ENCODE measurements at regions not wholly inside any gene's neighbourhood (a gene's known extent, or its start where the extent isn't known, plus 50 kb on each side); places are given as distances from the start of the nearest gene placed in this dataset.

GRCh38 chr5:112068593-112068992 lies 311.6 kb upstream of the NREP start:
- intact Hi-C loops (cut with micrococcal nuclease) = no loop called here
- H3K27ac Mint-ChIP-seq = no peak overlapping the region
- 67% methylated on average over 1 of the region's 3 CpGs for WGBS (ENCODE audit: insufficient coverage)
- TF ChIP-seq CTCF (IDR thresholded peaks at IDR 0.05) = no peak
- DNase-seq (no peak), ATAC-seq (no peak)
- Histone ChIP-seq H3K4me1 (ENCODE audit: control insufficient read depth, insufficient read depth, low read length) (no peaks in the 10 kb centered on the region), H3K4me3 (ENCODE audit: low read length) (no peak overlapping the region), H3K27me3 (ENCODE audit: control insufficient read depth, insufficient read depth, low read length) (no peaks in the 10 kb centered on the region), H3K27ac (ENCODE audit: low read length) (no peak overlapping the region), H3K36me3 (ENCODE audit: control insufficient read depth, insufficient read depth, low read length) (no peaks in the 10 kb centered on the region), H3K9me3 (ENCODE audit: control insufficient read depth, insufficient read depth, low read length) (no peaks in the 10 kb centered on the region)
- H3K4me3 Mint-ChIP-seq = no peak overlapping the region
- no peaks in the 10 kb centered on the region for H3K36me3 Mint-ChIP-seq
- H3K4me1 Mint-ChIP-seq = no peaks in the 10 kb centered on the region
- H3K27me3 Mint-ChIP-seq (ENCODE audit: low read depth in 2 of 2) = peaks cover 0 to 6% of the 10 kb centered on the region in 2 donors
- H3K9me3 Mint-ChIP-seq = peaks cover 0 to 3% of the 10 kb centered on the region in 2 donors

- Mint-ChIP-seq H3K4me3 (no peak overlapping the region), H3K27ac (no peak overlapping the region), H3K9me3 (peaks cover 0 to 3% of the 10 kb centered on the region in 2 donors), H3K27me3 (ENCODE audit: low read depth in 2 of 2) (peaks cover 0 to 6% of the 10 kb centered on the region in 2 donors), H3K4me1 (no peaks in the 10 kb centered on the region), H3K36me3 (no peaks in the 10 kb centered on the region)
- no peak overlapping the region for H3K4me3 ChIP-seq (ENCODE audit: low read length)
- no peaks in the 10 kb centered on the region for H3K9me3 ChIP-seq (ENCODE audit: control insufficient read depth, insufficient read depth, low read length)
- no peak for ATAC-seq
- intact Hi-C loops (cut with micrococcal nuclease) = no loop called here
- no peaks in the 10 kb centered on the region for H3K4me1 ChIP-seq (ENCODE audit: control insufficient read depth, insufficient read depth, low read length)
- H3K36me3 ChIP-seq (ENCODE audit: control insufficient read depth, insufficient read depth, low read length) = no peaks in the 10 kb centered on the region
- no peak for DNase-seq
- TF ChIP-seq CTCF (IDR thresholded peaks at IDR 0.05) = no peak
- no peak overlapping the region for H3K27ac ChIP-seq (ENCODE audit: low read length)
- no peaks in the 10 kb centered on the region for H3K27me3 ChIP-seq (ENCODE audit: control insufficient read depth, insufficient read depth, low read length)
Measured at GRCh38 chr5:112065781-112066180, 308.8 kb upstream of the NREP start.

GRCh38 chr5:112064956-112065355 lies 308.0 kb upstream of the NREP start:
- no peaks in the 10 kb centered on the region for H3K36me3 ChIP-seq (ENCODE audit: control insufficient read depth, insufficient read depth, low read length)
- intact Hi-C loops (cut with micrococcal nuclease) = no loop called here
- TF ChIP-seq CTCF (IDR thresholded peaks at IDR 0.05) = no peak
- Mint-ChIP-seq H3K9me3 (no peaks in the 10 kb centered on the region), H3K4me1 (no peaks in the 10 kb centered on the region), H3K36me3 (no peaks in the 10 kb centered on the region), H3K4me3 (no peak overlapping the region), H3K27me3 (ENCODE audit: low read depth in 2 of 2) (peaks cover 0 to 3% of the 10 kb centered on the region in 2 donors), H3K27ac (no peak overlapping the region)
- no peaks in the 10 kb centered on the region for H3K27me3 ChIP-seq (ENCODE audit: control insufficient read depth, insufficient read depth, low read length)
- DNase-seq (no peak), ATAC-seq (no peak)
- H3K4me1 ChIP-seq (ENCODE audit: control insufficient read depth, insufficient read depth, low read length) = no peaks in the 10 kb centered on the region
- WGBS (ENCODE audit: insufficient coverage) = 67% methylated on average over 2 of the region's 2 CpGs
- H3K9me3 ChIP-seq (ENCODE audit: control insufficient read depth, insufficient read depth, low read length) = no peaks in the 10 kb centered on the region
- no peak overlapping the region for H3K4me3 ChIP-seq (ENCODE audit: low read length)
- no peak overlapping the region for H3K27ac ChIP-seq (ENCODE audit: low read length)

- H3K27ac ChIP-seq (ENCODE audit: low read length) = no peak overlapping the region
- no peaks in the 10 kb centered on the region for H3K36me3 ChIP-seq (ENCODE audit: control insufficient read depth, insufficient read depth, low read length)
- H3K36me3 Mint-ChIP-seq = no peaks in the 10 kb centered on the region
- no peak overlapping the region for H3K4me3 Mint-ChIP-seq
- intact Hi-C loops (cut with micrococcal nuclease) = no loop called here
- H3K9me3 ChIP-seq (ENCODE audit: control insufficient read depth, insufficient read depth, low read length) = no peaks in the 10 kb centered on the region
- no peaks in the 10 kb centered on the region for H3K4me1 Mint-ChIP-seq
- no peak overlapping the region for H3K4me3 ChIP-seq (ENCODE audit: low read length)
- H3K9me3 Mint-ChIP-seq = no peaks in the 10 kb centered on the region
- H3K27ac Mint-ChIP-seq = no peak overlapping the region
- 71% methylated on average over 1 of the region's 2 CpGs for WGBS (ENCODE audit: insufficient coverage)
- TF ChIP-seq CTCF (IDR thresholded peaks at IDR 0.05) = no peak
- no peaks in the 10 kb centered on the region for H3K27me3 ChIP-seq (ENCODE audit: control insufficient read depth, insufficient read depth, low read length)
- ATAC-seq (no peak), DNase-seq (no peak)
- peaks cover 0 to 3% of the 10 kb centered on the region in 2 donors for H3K27me3 Mint-ChIP-seq (ENCODE audit: low read depth in 2 of 2)
- H3K4me1 ChIP-seq (ENCODE audit: control insufficient read depth, insufficient read depth, low read length) = no peaks in the 10 kb centered on the region
Measured at GRCh38 chr5:112064271-112064701, 307.3 kb upstream of the NREP start.
